ENCODE measurements at regions not wholly inside any gene's neighbourhood (a gene's known extent, or its start where the extent isn't known, plus 50 kb on each side); places are given as distances from the start of the nearest gene placed in this dataset.

GRCh38 chr12:102539651-102540553, 59.5 kb upstream of the IGF1 start:
- TF ChIP-seq CTCF (IDR thresholded peaks at IDR 0.05) (no peak), POLR2A (IDR thresholded peaks at IDR 0.05) (no peak)

Measured in lower leg skin (tissue), 3 donors.